IMR-90 (cell line): ENCODE measurements at regions not wholly inside any gene's neighbourhood (a gene's known extent, or its start where the extent isn't known, plus 50 kb on each side); places are given as distances from the start of the nearest gene placed in this dataset.

ENCODE experiments used
- ATAC-seq: fragments of 200-7000 bp; cut with Tn5 transposase; 2 replicates; pipeline ENCODE4 v1.9.1; 2020; ENCODE audit warnings: low read depth, mild to moderate bottlenecking, moderate library complexity
- BruUV-seq: library from RNA; stranded (reverse); fragments of 400-500 nt; replicated peaks from 2 replicates; lab custom pipeline; 2021; lab: Mats Ljungman, UMichigan
- CTCF ChIA-PET: fragments of 300-600 bp; formaldehyde crosslinking; extraction: SDS; loops from one replicate; lab custom pipeline; 2021; ENCODE audit warnings: antibody characterized with exemption; lab: Yijun Ruan, JAX
- POLR2A ChIA-PET: fragments of 300-600 bp; sonication (Branson Sonifier 250); formaldehyde crosslinking; loops from one replicate; lab custom pipeline; 2022; ENCODE audit warnings: antibody characterized with exemption; ENCODE audit not compliant: unreplicated experiment; lab: Charles Lee
- DNase-seq: peaks from one replicate; pipeline ENCODE4 v3.0.0; 2013
- H2AFZ ChIP-seq: replicated peaks from 2 replicates; pipeline ENCODE3; 2013; ENCODE audit warnings: low read length, mild to moderate bottlenecking; ENCODE audit not compliant: poor library complexity
- H2AK5ac ChIP-seq: 2 replicates; pipeline ENCODE4 v1.6.1; 2013; ENCODE audit warnings: low read depth, low read length, inconsistent platforms
- H2AK9ac ChIP-seq: replicated peaks from 2 replicates; pipeline ENCODE3; 2013; ENCODE audit warnings: mild to moderate bottlenecking, low read depth, low read length, moderate library complexity; ENCODE audit not compliant: poor library complexity
- H2BK120ac ChIP-seq: 2 replicates; pipeline ENCODE4 v1.6.1; 2013; ENCODE audit warnings: low read depth, low read length, inconsistent platforms
- H2BK15ac ChIP-seq: 3 replicates; pipeline ENCODE4 v1.6.1; 2013; ENCODE audit warnings: low read depth, low read length, inconsistent platforms
- H2BK20ac ChIP-seq: 2 replicates; pipeline ENCODE4 v1.6.1; 2013; ENCODE audit warnings: low read depth, mild to moderate bottlenecking, inconsistent platforms, low read length, moderate library complexity
- H2BK5ac ChIP-seq: 2 replicates; pipeline ENCODE4 v1.6.1; 2013; ENCODE audit warnings: mild to moderate bottlenecking, low read depth, low read length, inconsistent platforms; ENCODE audit not compliant: poor library complexity, severe bottlenecking
- H3K14ac ChIP-seq: replicated peaks from 2 replicates; pipeline ENCODE4 v1.6.1; 2013; ENCODE audit warnings: low read depth, low read length, inconsistent platforms
- H3K18ac ChIP-seq: 2 replicates; pipeline ENCODE4 v1.6.1; 2013; ENCODE audit warnings: low read depth, low read length, control low read depth
- H3K23ac ChIP-seq: 2 replicates; pipeline ENCODE4 v1.6.1; 2013; ENCODE audit warnings: low read depth, low read length, inconsistent platforms
- H3K27ac ChIP-seq: 2 replicates; pipeline ENCODE4 v1.5.1; 2013; ENCODE audit warnings: mild to moderate bottlenecking, control low read depth, low read length; ENCODE audit not compliant: insufficient read depth
- H3K27me3 ChIP-seq: 2 replicates; pipeline ENCODE4 v1.6.1; 2013; ENCODE audit warnings: low read length; ENCODE audit not compliant: control insufficient read depth, insufficient read depth
- H3K36me3 ChIP-seq: 2 replicates; pipeline ENCODE4 v1.6.1; 2013; ENCODE audit warnings: low read length, mixed read lengths; ENCODE audit not compliant: control insufficient read depth, insufficient read depth
- H3K4ac ChIP-seq: 2 replicates; pipeline ENCODE4 v1.6.1; 2013; ENCODE audit warnings: low read depth, low read length, inconsistent platforms
- H3K4me1 ChIP-seq: 2 replicates; pipeline ENCODE4 v1.6.1; 2013; ENCODE audit warnings: low read length, mixed read lengths; ENCODE audit not compliant: control insufficient read depth, insufficient read depth
- H3K4me2 ChIP-seq: 2 replicates; pipeline ENCODE4 v1.6.1; 2013; ENCODE audit warnings: low read depth, mild to moderate bottlenecking, control low read depth, low read length, moderate library complexity
- H3K4me3 ChIP-seq: 2 replicates; pipeline ENCODE4 v1.5.1; 2013; ENCODE audit warnings: low read depth, mild to moderate bottlenecking, control low read depth, low read length, moderate library complexity; ENCODE audit not compliant: insufficient read depth
- H3K56ac ChIP-seq: 2 replicates; pipeline ENCODE4 v1.6.1; 2013; ENCODE audit warnings: low read length, inconsistent platforms; ENCODE audit not compliant: insufficient read depth; ENCODE audit errors: extremely low read depth
- H3K79me1 ChIP-seq, 2 experiments: 2 replicates each; pipeline ENCODE4 v1.6.1; 2013; ENCODE audit warnings: low read length in 2 of 2, inconsistent platforms in 1 of 2, low read depth in 1 of 2
- H3K9ac ChIP-seq: 2 replicates; pipeline ENCODE4 v1.6.1; 2013; ENCODE audit warnings: low read depth, low read length, control low read depth
- H3K9me1 ChIP-seq: 2 replicates; pipeline ENCODE4 v1.6.1; 2013; ENCODE audit warnings: low read length, inconsistent platforms; ENCODE audit not compliant: insufficient read depth
- H3K9me3 ChIP-seq: 2 replicates; pipeline ENCODE4 v1.6.1; 2013; ENCODE audit warnings: low read length; ENCODE audit not compliant: control insufficient read depth, insufficient read depth
- H4K20me1 ChIP-seq: 2 replicates; pipeline ENCODE4 v1.6.1; 2013; ENCODE audit warnings: low read length, inconsistent platforms; ENCODE audit not compliant: insufficient read depth
- H4K5ac ChIP-seq: 2 replicates; pipeline ENCODE4 v1.6.1; 2013; ENCODE audit warnings: mild to moderate bottlenecking, low read depth, low read length, control low read depth
- H4K8ac ChIP-seq, 2 experiments: 2 replicates each; pipeline ENCODE4 v1.6.1; 2013; ENCODE audit warnings: low read depth in 2 of 2, low read length in 2 of 2, control low read depth in 1 of 2, inconsistent platforms in 1 of 2
- H4K91ac ChIP-seq: 2 replicates; pipeline ENCODE4 v1.6.1; 2013; ENCODE audit warnings: low read depth, low read length, inconsistent platforms; ENCODE audit not compliant: insufficient read depth
- BHLHE40 ChIP-seq: fragments of 150-350 bp; IDR thresholded peaks from 2 replicates; pipeline ENCODE4 v1.6.1; 2016; ENCODE audit warnings: mild to moderate bottlenecking, low read depth, low read length
- CEBPB ChIP-seq: IDR thresholded peaks from 2 replicates; pipeline ENCODE4 v1.6.1; 2012; ENCODE audit warnings: low read depth, low read length, improper control_type of control experiment
- CHD1 ChIP-seq: IDR thresholded peaks from 2 replicates; pipeline ENCODE4 v1.6.1; 2012; ENCODE audit warnings: low read depth, low read length, improper control_type of control experiment
- FOS ChIP-seq: fragments of 150-350 bp; IDR thresholded peaks from 2 replicates; pipeline ENCODE4 v1.6.1; 2016; ENCODE audit warnings: low read depth, low read length
- MAFK ChIP-seq: IDR thresholded peaks from 2 replicates; pipeline ENCODE4 v1.6.1; 2012; ENCODE audit warnings: low read depth, low read length, improper control_type of control experiment
- RAD21 ChIP-seq: IDR thresholded peaks from 2 replicates; pipeline ENCODE4 v1.6.1; 2012; ENCODE audit warnings: low read length, improper control_type of control experiment
- RCOR1 ChIP-seq: IDR thresholded peaks from 2 replicates; pipeline ENCODE4 v1.6.1; 2012; ENCODE audit warnings: mild to moderate bottlenecking, low read length, improper control_type of control experiment; ENCODE audit not compliant: insufficient replicate concordance
- RFX5 ChIP-seq: IDR thresholded peaks from 2 replicates; pipeline ENCODE4 v1.8.0; 2012; ENCODE audit warnings: low read depth, mild to moderate bottlenecking, low read length, moderate library complexity
- SMC3 ChIP-seq: fragments of 150-350 bp; IDR thresholded peaks from 2 replicates; pipeline ENCODE4 v1.6.1; 2016; ENCODE audit warnings: low read depth, mild to moderate bottlenecking, antibody characterized with exemption, low read length, moderate library complexity
- WGBS, 2 experiments: methylation state at CpG; one replicate each; pipeline versions ENCODE4 v1.1.5 to v1.1.7; 2013; ENCODE audit warnings: missing lambda C conversion rate in 2 of 2; ENCODE audit not compliant: insufficient read length in 1 of 2; ENCODE audit errors: extremely low coverage in 2 of 2; 5-methylcytosine and 5-hydroxymethylcytosine counted together
- dilution Hi-C: fragments of 300-500 bp; cut with HindIII; formaldehyde crosslinking; loops from one replicate; pipeline ENCODE4 v1.14.3; 2018; ENCODE audit warnings: low sequenced_read_pairs; ENCODE audit not compliant: unreplicated experiment
- in situ Hi-C: fragments of 300-500 bp; cut with MboI; formaldehyde crosslinking; loops from 3 replicates; pipeline ENCODE4 v1.14.3; 2019; ENCODE audit warnings: low sequenced_read_pairs, inconsistent platforms, mixed read lengths
- intact Hi-C: fragments of 100-400 bp; cut with micrococcal nuclease; formaldehyde crosslinking; loops from 2 replicates; pipeline ENCODE4 v1.10.0; 2022
- TF ChIP-seq, protein P1 (sequence below): fragments of 150-350 bp; IDR thresholded peaks from 2 replicates; pipeline ENCODE4 v1.6.1; 2017; ENCODE audit warnings: mild to moderate bottlenecking, antibody characterized with exemption, low read length, low read depth
- TF ChIP-seq, protein P2 (sequence below): fragments of 150-350 bp; IDR thresholded peaks from 2 replicates; pipeline ENCODE4 v1.6.1; 2016; ENCODE audit warnings: low read depth, mild to moderate bottlenecking, low read length, moderate library complexity, borderline replicate concordance

DNA sequence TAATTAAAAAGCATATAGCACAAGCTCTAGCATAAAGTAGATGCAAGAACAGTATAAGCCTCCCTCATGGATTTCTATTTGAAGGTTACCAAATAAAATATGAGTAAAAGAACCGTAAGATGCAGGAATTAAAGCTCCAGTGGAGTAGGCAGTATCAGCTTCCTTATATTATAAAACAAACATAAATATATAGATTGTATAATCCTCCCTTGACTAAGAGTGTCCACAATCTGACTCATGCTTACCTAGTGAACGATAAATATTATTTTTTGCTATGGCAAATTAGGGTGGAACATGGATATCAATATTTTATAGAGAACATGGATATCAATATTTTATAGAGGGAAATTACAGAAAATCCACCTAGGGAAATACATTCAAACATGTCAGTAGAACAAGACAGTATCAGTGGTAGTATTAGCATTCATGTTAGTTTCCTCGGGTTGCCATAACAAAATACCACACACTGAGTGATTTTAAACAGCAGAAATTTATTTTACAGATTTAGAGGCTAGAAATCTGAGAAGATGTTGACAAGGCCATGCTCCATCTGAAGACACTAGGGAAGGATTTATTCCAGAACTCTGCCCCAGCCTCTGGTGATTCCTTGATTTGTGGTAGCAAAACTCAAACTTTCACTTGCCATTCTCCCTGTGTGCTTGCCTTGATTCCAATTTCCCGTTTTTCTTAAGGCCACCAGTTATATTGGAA, 1521.3 kb downstream of the SI start:
- H3K23ac ChIP-seq, result no peak overlapping the region

More for the DNA sequence above, 1521.3 kb downstream of the SI start:
- Histone ChIP-seq H2AK9ac (no peak overlapping the region), H3K27me3 (no peaks in the 10 kb centered on the region), H2BK120ac (no peak overlapping the region), H3K4me3 (no peak overlapping the region), H3K79me1 (no peaks in the 10 kb centered on the region), H3K4me1 (no peaks in the 10 kb centered on the region), H3K36me3 (no peaks in the 10 kb centered on the region), H3K9me1 (no peaks in the 10 kb centered on the region), H4K20me1 (no peaks in the 10 kb centered on the region), H3K18ac (no peak overlapping the region), H2BK20ac (no peak overlapping the region), H2BK5ac (no peak overlapping the region), H2AFZ (no peak overlapping the region), H3K56ac (no peak overlapping the region), H3K9ac (no peak overlapping the region), H3K27ac (no peak overlapping the region), H4K5ac (no peak overlapping the region), H3K4ac (no peak overlapping the region), H4K91ac (no peak overlapping the region), H3K4me2 (no peak overlapping the region), H2BK15ac (no peak overlapping the region), H2AK5ac (no peak overlapping the region), H4K8ac (no peak overlapping the region), H3K14ac (no peak overlapping the region), H3K9me3 (peaks cover 2% of the 10 kb centered on the region; the same call in 1 of the 2 replicates)
- no CpG with 5 or more reads among the region's 4 CpGs for WGBS, 2 experiments
- ChIA-PET CTCF (no interaction called here), POLR2A (no interaction called here)
- TF ChIP-seq, protein P1, sequence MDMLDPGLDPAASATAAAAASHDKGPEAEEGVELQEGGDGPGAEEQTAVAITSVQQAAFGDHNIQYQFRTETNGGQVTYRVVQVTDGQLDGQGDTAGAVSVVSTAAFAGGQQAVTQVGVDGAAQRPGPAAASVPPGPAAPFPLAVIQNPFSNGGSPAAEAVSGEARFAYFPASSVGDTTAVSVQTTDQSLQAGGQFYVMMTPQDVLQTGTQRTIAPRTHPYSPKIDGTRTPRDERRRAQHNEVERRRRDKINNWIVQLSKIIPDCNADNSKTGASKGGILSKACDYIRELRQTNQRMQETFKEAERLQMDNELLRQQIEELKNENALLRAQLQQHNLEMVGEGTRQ, result no peak
- TF ChIP-seq CEBPB (no peak), CHD1 (no peak), BHLHE40 (no peak), RAD21 (no peak), FOS (no peak), RFX5 (no peak), RCOR1 (no peak), SMC3 (no peak), MAFK (no peak)
- TF ChIP-seq, protein P2, sequence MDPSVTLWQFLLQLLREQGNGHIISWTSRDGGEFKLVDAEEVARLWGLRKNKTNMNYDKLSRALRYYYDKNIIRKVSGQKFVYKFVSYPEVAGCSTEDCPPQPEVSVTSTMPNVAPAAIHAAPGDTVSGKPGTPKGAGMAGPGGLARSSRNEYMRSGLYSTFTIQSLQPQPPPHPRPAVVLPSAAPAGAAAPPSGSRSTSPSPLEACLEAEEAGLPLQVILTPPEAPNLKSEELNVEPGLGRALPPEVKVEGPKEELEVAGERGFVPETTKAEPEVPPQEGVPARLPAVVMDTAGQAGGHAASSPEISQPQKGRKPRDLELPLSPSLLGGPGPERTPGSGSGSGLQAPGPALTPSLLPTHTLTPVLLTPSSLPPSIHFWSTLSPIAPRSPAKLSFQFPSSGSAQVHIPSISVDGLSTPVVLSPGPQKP, result no peak
- intact Hi-C loops (no loop called here), dilution Hi-C loops (no loop called here), in situ Hi-C loops (no loop called here)
- BruUV-seq, result no TSS peak
- no peak for ATAC-seq
- DNase-seq, result no peak
